HEK293T (cell line): ENCODE measurements at regions not wholly inside any gene's neighbourhood (a gene's known extent, or its start where the extent isn't known, plus 50 kb on each side); places are given as distances from the start of the nearest gene placed in this dataset.

Experiments
- ARNT ChIP-seq: fragments of 450-650 bp; IDR thresholded peaks from 2 replicates; pipeline ENCODE4 v1.6.1; 2017; ENCODE audit warnings: mild to moderate bottlenecking
- BHLHE40 ChIP-seq: fragments of 450-650 bp; IDR thresholded peaks from 2 replicates; pipeline ENCODE4 v1.6.1; 2016; ENCODE audit warnings: mild to moderate bottlenecking, moderate library complexity, borderline replicate concordance
- CTBP1 ChIP-seq: fragments of 450-650 bp; IDR thresholded peaks from 2 replicates; pipeline ENCODE4 v1.6.1; 2016; ENCODE audit warnings: borderline replicate concordance
- FOXA1 ChIP-seq: fragments of 450-650 bp; IDR thresholded peaks from 2 replicates; pipeline ENCODE4 v1.6.1; 2016; ENCODE audit warnings: mild to moderate bottlenecking
- FOXM1 ChIP-seq: fragments of 450-650 bp; IDR thresholded peaks from 2 replicates; pipeline ENCODE4 v1.6.1; 2017; ENCODE audit warnings: mild to moderate bottlenecking, borderline replicate concordance
- HDGF ChIP-seq: fragments of 450-650 bp; IDR thresholded peaks from 2 replicates; pipeline ENCODE4 v1.6.1; 2017; ENCODE audit warnings: antibody characterized with exemption, borderline replicate concordance
- SP1 ChIP-seq: fragments of 450-650 bp; IDR thresholded peaks from 2 replicates; pipeline ENCODE4 v1.6.1; 2017
- SUZ12 ChIP-seq: fragments of 450-650 bp; IDR thresholded peaks from 2 replicates; pipeline ENCODE4 v1.6.1; 2016; ENCODE audit warnings: mild to moderate bottlenecking
- TF ChIP-seq, protein P1 (sequence below): fragments of 450-650 bp; IDR thresholded peaks from 2 replicates; pipeline ENCODE4 v1.6.1; 2016

DNA sequence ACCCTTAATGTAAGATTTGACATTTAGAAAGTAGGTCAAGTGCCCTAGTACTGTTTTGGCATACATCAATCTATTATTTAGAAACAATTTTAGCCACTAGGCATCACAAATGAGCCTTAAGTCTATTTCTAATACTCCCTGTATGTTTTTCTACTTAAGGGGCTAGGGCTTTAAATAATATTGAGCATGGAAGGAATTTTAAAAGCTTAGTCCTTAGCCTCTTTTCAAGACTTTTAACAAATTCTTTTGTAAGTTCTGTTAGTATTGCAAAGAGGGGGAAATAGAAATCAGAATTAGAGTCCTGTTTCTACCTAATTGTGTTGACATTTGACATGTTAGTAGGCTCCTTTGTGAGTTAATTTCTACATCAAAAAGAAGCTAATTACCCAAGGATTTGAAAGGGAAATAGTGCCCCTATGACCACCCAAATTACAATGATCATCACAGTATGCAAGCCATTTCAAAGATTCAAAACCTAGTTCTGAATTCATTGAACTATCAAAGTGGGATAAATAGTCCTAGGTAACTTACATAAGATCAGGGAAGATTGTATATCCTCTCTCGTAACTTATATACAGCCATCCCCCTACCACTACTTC is 647.8 kb upstream of the ACO1 start:
- TF ChIP-seq ARNT, result no peak
- TF ChIP-seq FOXM1, result no peak
- no peak for TF ChIP-seq SP1
- TF ChIP-seq, protein P1, sequence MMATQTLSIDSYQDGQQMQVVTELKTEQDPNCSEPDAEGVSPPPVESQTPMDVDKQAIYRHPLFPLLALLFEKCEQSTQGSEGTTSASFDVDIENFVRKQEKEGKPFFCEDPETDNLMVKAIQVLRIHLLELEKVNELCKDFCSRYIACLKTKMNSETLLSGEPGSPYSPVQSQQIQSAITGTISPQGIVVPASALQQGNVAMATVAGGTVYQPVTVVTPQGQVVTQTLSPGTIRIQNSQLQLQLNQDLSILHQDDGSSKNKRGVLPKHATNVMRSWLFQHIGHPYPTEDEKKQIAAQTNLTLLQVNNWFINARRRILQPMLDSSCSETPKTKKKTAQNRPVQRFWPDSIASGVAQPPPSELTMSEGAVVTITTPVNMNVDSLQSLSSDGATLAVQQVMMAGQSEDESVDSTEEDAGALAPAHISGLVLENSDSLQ, result no peak
- TF ChIP-seq CTBP1, result no peak
- TF ChIP-seq FOXA1, result no peak
- TF ChIP-seq BHLHE40, result no peak
- TF ChIP-seq HDGF, result no peak
- TF ChIP-seq SUZ12, result no peak
